Keratinocyte (primary cell): ENCODE measurements at regions not wholly inside any gene's neighbourhood (a gene's known extent, or its start where the extent isn't known, plus 50 kb on each side); places are given as distances from the start of the nearest gene placed in this dataset.

Source experiments
- CTCF ChIP-seq, 3 experiments: IDR thresholded peaks in 1 of 3; conservative IDR thresholded peaks in 1 of 3; optimal IDR thresholded peaks in 1 of 3; 2 replicates in 2 of 3; 3 replicates in 1 of 3; pipeline versions ENCODE3 to v1.5.1; 2011; ENCODE audit warnings: low read length in 3 of 3, mild to moderate bottlenecking in 3 of 3, moderate library complexity in 2 of 3, control low read depth in 1 of 3, inconsistent platforms in 1 of 3; ENCODE audit not compliant: insufficient read depth in 2 of 3; ENCODE audit errors: extremely low read depth in 1 of 3
- EZH2 ChIP-seq: IDR thresholded peaks from one replicate; pipeline ENCODE4 v1.6.1; 2012; ENCODE audit warnings: inconsistent platforms, mild to moderate bottlenecking, low read length, moderate library complexity

- TF ChIP-seq CTCF (optimal IDR thresholded peaks at IDR 0.05 in 1 of 3, IDR thresholded peaks at IDR 0.05 in 1 of 3, conservative IDR thresholded peaks at IDR 0.05 in 1 of 3; ENCODE audit: extremely low read depth in 1 of 3, insufficient read depth in 2 of 3, low read length in 3 of 3) (no peak), EZH2 (no peak)
These were observed 183.5 kb upstream of the ANKFN1 start for GRCh38 chr17:55969562-55970324.
